ENCODE measurements at regions not wholly inside any gene's neighbourhood (a gene's known extent, or its start where the extent isn't known, plus 50 kb on each side); places are given as distances from the start of the nearest gene placed in this dataset.

DNA sequence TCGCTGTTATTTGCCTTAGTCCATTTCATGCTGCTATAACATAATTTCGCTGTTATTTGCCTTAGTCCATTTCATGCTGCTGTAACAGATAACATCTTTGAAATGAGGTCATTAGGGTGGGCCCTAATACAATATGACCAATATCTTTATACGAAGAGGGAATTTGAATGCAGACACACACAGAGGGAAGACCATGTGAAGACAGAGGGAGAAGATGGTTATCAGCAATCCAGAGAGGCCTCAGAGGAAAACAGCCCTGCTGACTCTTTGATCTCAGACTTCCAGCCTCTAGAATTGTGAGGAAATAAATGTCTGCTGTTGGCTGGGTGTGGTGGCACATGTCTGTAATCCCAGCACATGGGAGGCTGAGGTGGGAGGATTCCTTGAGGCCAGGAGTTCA lies 404.9 kb downstream of the TYW1 start:
- Histone ChIP-seq H3K36me3 (no peaks in the 10 kb centered on the region), H3K4me3 (no peak overlapping the region), H3K27ac (no peak overlapping the region), H3K9me3 (no peaks in the 10 kb centered on the region), H3K4me1 (ENCODE audit: insufficient read depth) (no peaks in the 10 kb centered on the region), H3K27me3 (no peaks in the 10 kb centered on the region)
- intact Hi-C loops (cut with DNase I): no loop called here
- DNase-seq: no peak
- WGBS, 3 donors: 84 to 85% (median 85%) methylated on average over 3 of the region's 3 CpGs
- no peak for TF ChIP-seq POLR2A (IDR thresholded peaks at IDR 0.05)
- TF ChIP-seq CTCF (IDR thresholded peaks at IDR 0.05): no peak
- TF ChIP-seq EP300 (IDR thresholded peaks at IDR 0.05): no peak

DNA sequence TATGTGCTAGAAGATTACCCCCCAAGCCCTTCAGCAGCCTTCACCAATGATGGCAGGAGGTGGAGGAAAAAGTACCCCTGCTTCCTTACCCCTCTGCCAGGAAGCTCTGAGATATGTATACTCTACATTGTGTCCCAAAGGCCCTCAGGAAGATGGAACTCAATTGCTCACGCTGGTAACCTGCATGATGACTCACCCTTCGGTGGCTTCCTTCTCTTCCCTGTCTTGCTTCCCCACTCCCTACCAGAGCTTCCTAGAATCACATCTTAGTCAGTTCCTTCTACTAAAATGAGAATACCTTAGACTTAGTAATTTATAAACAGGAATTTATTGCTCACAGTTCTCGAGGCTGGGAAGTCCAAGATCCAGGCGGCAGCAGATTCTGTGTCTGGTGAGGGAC lies 405.6 kb downstream of the TYW1 start:
- DNase-seq: no peak
- Histone ChIP-seq H3K4me1 (ENCODE audit: insufficient read depth) (peaks cover 3% of the 10 kb centered on the region), H3K27ac (no peak overlapping the region), H3K36me3 (no peaks in the 10 kb centered on the region), H3K9me3 (no peaks in the 10 kb centered on the region), H3K4me3 (no peak overlapping the region), H3K27me3 (no peaks in the 10 kb centered on the region)
- intact Hi-C loops (cut with DNase I): no loop called here
- TF ChIP-seq CTCF (IDR thresholded peaks at IDR 0.05): no peak
- no peak for TF ChIP-seq POLR2A (IDR thresholded peaks at IDR 0.05)
- no peak for TF ChIP-seq EP300 (IDR thresholded peaks at IDR 0.05)
- 89 to 92% (median 89%) methylated on average over 4 of the region's 4 CpGs for WGBS, 3 donors

DNA sequence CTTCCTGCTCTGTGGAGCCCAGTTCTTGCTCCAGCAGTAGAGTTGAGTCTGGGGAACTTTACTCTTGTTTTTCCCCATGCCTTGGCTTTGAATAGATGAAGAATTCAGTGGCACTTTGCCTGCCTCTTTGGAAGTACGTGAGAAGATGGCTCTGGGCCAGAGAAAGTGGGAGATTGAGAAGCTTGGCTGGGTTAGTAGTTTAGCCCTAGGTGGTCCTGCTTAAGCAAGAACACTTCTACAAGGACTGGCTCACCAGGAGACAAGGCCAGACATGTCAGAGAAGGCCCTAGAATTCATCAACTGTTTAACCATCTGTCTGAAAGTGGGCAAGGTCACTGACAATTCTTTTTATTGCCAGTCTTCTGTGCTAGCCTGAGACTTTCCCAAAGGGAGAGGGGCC lies 410.3 kb downstream of the TYW1 start:
- no peak for TF ChIP-seq EP300 (IDR thresholded peaks at IDR 0.05)
- no peak for DNase-seq
- Histone ChIP-seq H3K27ac (no peak overlapping the region), H3K4me1 (ENCODE audit: insufficient read depth) (peaks cover 3% of the 10 kb centered on the region), H3K27me3 (no peaks in the 10 kb centered on the region), H3K9me3 (no peaks in the 10 kb centered on the region), H3K4me3 (no peak overlapping the region), H3K36me3 (no peaks in the 10 kb centered on the region)
- 4 to 11% (median 6%) methylated on average over 1 of the region's 1 CpG for WGBS, 3 donors
- intact Hi-C loops (cut with DNase I): no loop called here

DNA sequence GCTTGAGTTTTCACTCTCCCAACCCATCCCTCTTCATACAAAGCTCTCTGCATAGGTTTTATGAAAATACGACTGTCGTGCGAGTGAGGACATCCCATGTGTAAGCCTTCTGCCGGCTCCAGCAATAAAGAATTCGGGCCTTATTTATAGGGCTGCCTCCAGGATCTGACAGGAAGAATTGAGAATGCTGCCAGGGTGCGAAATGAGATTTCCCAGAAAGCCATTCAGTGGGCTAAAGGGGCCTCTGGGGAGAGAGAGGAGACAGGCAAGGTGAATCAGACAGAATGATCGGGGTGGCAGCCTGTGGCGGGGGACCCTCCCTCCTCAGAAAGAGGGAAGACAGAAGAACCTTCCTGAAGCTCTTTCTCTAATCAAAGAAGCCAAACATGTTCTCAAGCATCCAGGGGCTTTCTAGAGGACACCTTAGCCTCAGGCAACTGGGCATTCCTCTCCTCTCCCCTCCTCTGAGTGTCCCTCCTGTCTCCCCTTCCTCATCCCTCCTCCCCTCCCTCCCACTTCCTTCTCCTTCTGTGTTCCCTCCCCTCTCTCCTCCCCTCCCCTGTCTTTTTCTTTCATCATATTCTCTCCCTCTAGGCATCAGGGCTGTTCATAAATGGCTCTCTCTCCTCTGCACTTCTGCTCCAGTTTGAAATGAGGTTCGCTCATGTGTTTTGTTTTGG lies 410.9 kb downstream of the TYW1 start:
- no peaks in the 10 kb centered on the region for H3K36me3 ChIP-seq
- WGBS, 3 donors: 63 to 66% (median 64%) methylated on average over 9 of the region's 9 CpGs
- no peak for DNase-seq
- H3K4me1 ChIP-seq (ENCODE audit: insufficient read depth): peaks cover 3% of the 10 kb centered on the region
- no peak overlapping the region for H3K27ac ChIP-seq
- intact Hi-C loops (cut with DNase I): no loop called here
- no peaks in the 10 kb centered on the region for H3K27me3 ChIP-seq
- TF ChIP-seq EP300 (IDR thresholded peaks at IDR 0.05) (no peak), CTCF (IDR thresholded peaks at IDR 0.05) (no peak), POLR2A (IDR thresholded peaks at IDR 0.05) (no peak)
- H3K9me3 ChIP-seq: no peaks in the 10 kb centered on the region
- H3K4me3 ChIP-seq: no peak overlapping the region

DNA sequence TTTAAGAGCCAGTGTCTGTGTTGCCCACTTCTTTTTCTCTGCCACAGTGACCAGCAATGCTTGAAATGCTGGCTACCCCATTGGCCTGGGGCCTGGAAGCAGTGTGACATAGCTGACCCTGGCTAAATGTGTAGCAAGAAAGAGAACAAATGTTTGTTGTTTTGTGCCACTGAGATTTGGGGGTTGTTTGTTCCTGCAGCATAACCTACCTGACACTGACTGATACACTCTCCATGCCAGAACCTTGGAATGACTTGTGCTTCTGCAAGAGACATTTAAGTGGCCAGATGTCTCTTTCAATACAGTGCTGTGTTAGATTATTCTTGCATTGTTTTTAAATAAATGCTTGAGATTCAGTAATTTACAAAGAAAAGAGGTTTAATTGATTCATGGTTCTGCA lies 411.5 kb downstream of the TYW1 start:
- intact Hi-C loops (cut with DNase I): no loop called here
- no peaks in the 10 kb centered on the region for H3K9me3 ChIP-seq
- H3K4me1 ChIP-seq (ENCODE audit: insufficient read depth): peaks cover 3% of the 10 kb centered on the region
- no peak overlapping the region for H3K4me3 ChIP-seq
- TF ChIP-seq EP300 (IDR thresholded peaks at IDR 0.05) (no peak), CTCF (IDR thresholded peaks at IDR 0.05) (no peak), POLR2A (IDR thresholded peaks at IDR 0.05) (no peak)
- H3K36me3 ChIP-seq: no peaks in the 10 kb centered on the region
- DNase-seq: no peak
- no peaks in the 10 kb centered on the region for H3K27me3 ChIP-seq
- no peak overlapping the region for H3K27ac ChIP-seq

Data from ovary (tissue), 7 donors.